GM19025 (cell line): ENCODE measurements at regions not wholly inside any gene's neighbourhood (a gene's known extent, or its start where the extent isn't known, plus 50 kb on each side); places are given as distances from the start of the nearest gene placed in this dataset.

Experiments
- ATAC-seq: cut with Tn5 transposase; IDR thresholded peaks from one replicate; pipeline ENCODE4 v1.9.1; 2021; ENCODE audit warnings: mild to moderate bottlenecking, low read depth, moderate library complexity; ENCODE audit not compliant: unreplicated experiment

- no peak for ATAC-seq
These were observed 546.6 kb downstream of the INHBA start for GRCh38 chr7:41156268-41156667.

- no peak for ATAC-seq
These were observed 549.6 kb downstream of the INHBA start for GRCh38 chr7:41153268-41153667.

GRCh38 chr7:41152179-41152678, 550.7 kb downstream of the INHBA start:
- no peak for ATAC-seq

- ATAC-seq = no peak
These were observed 553.3 kb downstream of the INHBA start for GRCh38 chr7:41149576-41149975.

GRCh38 chr7:41148521-41148951, 554.4 kb downstream of the INHBA start:
- ATAC-seq = no peak

GRCh38 chr7:41147606-41148485, 555.0 kb downstream of the INHBA start:
- ATAC-seq = no peak

GRCh38 chr7:41146429-41146828, 556.5 kb downstream of the INHBA start:
- ATAC-seq = no peak

GRCh38 chr7:41145656-41146055, 557.2 kb downstream of the INHBA start:
- ATAC-seq = no peak

- ATAC-seq = no peak
These were observed 559.9 kb downstream of the INHBA start for GRCh38 chr7:41142904-41143473.

- no peak for ATAC-seq
These were observed 563.1 kb downstream of the INHBA start for GRCh38 chr7:41139789-41140188.

GRCh38 chr7:41136551-41136950, 566.3 kb downstream of the INHBA start:
- no peak for ATAC-seq

GRCh38 chr7:41135511-41135910, 567.4 kb downstream of the INHBA start:
- no peak for ATAC-seq

GRCh38 chr7:41134300-41135255, 568.3 kb downstream of the INHBA start:
- ATAC-seq = peak; percentile 90

GRCh38 chr7:41133690-41134299, 569.1 kb downstream of the INHBA start:
- ATAC-seq = no peak

GRCh38 chr7:41131956-41132355, 570.9 kb downstream of the INHBA start:
- no peak for ATAC-seq

GRCh38 chr7:41130561-41131236, 572.2 kb downstream of the INHBA start:
- ATAC-seq = no peak

GRCh38 chr7:41130086-41130485, 572.8 kb downstream of the INHBA start:
- ATAC-seq = no peak

- ATAC-seq = no peak
These were observed 577.5 kb downstream of the INHBA start for GRCh38 chr7:41125343-41125742.

- no peak for ATAC-seq
These were observed 580.5 kb downstream of the INHBA start for GRCh38 chr7:41122256-41122987.
